H9 (cell line): ENCODE measurements at regions not wholly inside any gene's neighbourhood (a gene's known extent, or its start where the extent isn't known, plus 50 kb on each side); places are given as distances from the start of the nearest gene placed in this dataset.

Experiments
- DNase-seq: peaks from one replicate; pipeline ENCODE4 v3.0.0-alpha.2; 2017
- H2AFZ ChIP-seq: one replicate; pipeline ENCODE4 v1.6.1; 2013; ENCODE audit warnings: mild to moderate bottlenecking, low read length, control low read depth, moderate library complexity
- H2AK5ac ChIP-seq: 2 replicates; pipeline ENCODE4 v1.6.1; 2013; ENCODE audit warnings: low read length, control low read depth, mixed read lengths; ENCODE audit not compliant: insufficient read length
- H2BK120ac ChIP-seq: one replicate; pipeline ENCODE4 v1.6.1; 2013; ENCODE audit warnings: low read depth, mild to moderate bottlenecking, low read length, control low read depth, inconsistent platforms; ENCODE audit not compliant: poor library complexity, severe bottlenecking
- H2BK12ac ChIP-seq: 2 replicates; pipeline ENCODE4 v1.6.1; 2013; ENCODE audit warnings: low read length, control low read depth, mixed read lengths, low read depth; ENCODE audit not compliant: insufficient read length
- H2BK15ac ChIP-seq: 2 replicates; pipeline ENCODE4 v1.6.1; 2013; ENCODE audit warnings: low read depth, low read length, control low read depth
- H2BK20ac ChIP-seq: one replicate; pipeline ENCODE4 v1.6.1; 2013; ENCODE audit warnings: low read depth, mild to moderate bottlenecking, low read length, control low read depth, inconsistent platforms; ENCODE audit not compliant: poor library complexity, severe bottlenecking
- H2BK5ac ChIP-seq: 2 replicates; pipeline ENCODE4 v1.6.1; 2013; ENCODE audit warnings: low read length, control low read depth, mixed read lengths; ENCODE audit not compliant: insufficient read length
- H3K14ac ChIP-seq: 2 replicates; pipeline ENCODE4 v1.6.1; 2013; ENCODE audit warnings: low read length, control low read depth; ENCODE audit not compliant: insufficient read depth
- H3K18ac ChIP-seq: 2 replicates; pipeline ENCODE4 v1.6.1; 2013; ENCODE audit warnings: low read depth, mild to moderate bottlenecking, mixed read lengths, low read length, control low read depth; ENCODE audit not compliant: insufficient read length
- H3K23ac ChIP-seq: 2 replicates; pipeline ENCODE4 v1.6.1; 2013; ENCODE audit warnings: low read length, control low read depth, mixed read lengths, low read depth; ENCODE audit not compliant: insufficient read length
- H3K23me2 ChIP-seq: 2 replicates; pipeline ENCODE4 v1.6.1; 2013; ENCODE audit warnings: low read depth, mild to moderate bottlenecking, mixed read lengths, low read length, control low read depth; ENCODE audit not compliant: insufficient read length, poor library complexity, severe bottlenecking
- H3K27ac ChIP-seq: 2 replicates; pipeline ENCODE4 v1.5.1; 2013; ENCODE audit warnings: low read length, control low read depth, mixed read lengths, low read depth; ENCODE audit not compliant: insufficient read length
- H3K27me3 ChIP-seq: 2 replicates; pipeline ENCODE4 v1.6.1; 2013; ENCODE audit warnings: low read length, control low read depth, inconsistent platforms; ENCODE audit not compliant: insufficient read depth
- H3K4ac ChIP-seq: 2 replicates; pipeline ENCODE4 v1.6.1; 2013; ENCODE audit warnings: low read depth, mild to moderate bottlenecking, control low read depth, inconsistent platforms, low read length, moderate library complexity
- H3K4me1 ChIP-seq: 2 replicates; pipeline ENCODE4 v1.6.1; 2013; ENCODE audit warnings: low read length, control low read depth, inconsistent platforms; ENCODE audit not compliant: insufficient read depth
- H3K4me2 ChIP-seq: 2 replicates; pipeline ENCODE4 v1.6.1; 2013; ENCODE audit warnings: low read length, control low read depth, mixed read lengths; ENCODE audit not compliant: insufficient read length, insufficient read depth
- H3K56ac ChIP-seq: 2 replicates; pipeline ENCODE4 v1.6.1; 2013; ENCODE audit warnings: low read depth, mild to moderate bottlenecking, mixed read lengths, low read length, control low read depth; ENCODE audit not compliant: insufficient read length
- H3K79me1 ChIP-seq: 2 replicates; pipeline ENCODE4 v1.6.1; 2013; ENCODE audit warnings: low read depth, mild to moderate bottlenecking, moderate library complexity, low read length, control low read depth, inconsistent platforms; ENCODE audit not compliant: insufficient read depth, poor library complexity, severe bottlenecking
- H3K79me2 ChIP-seq: 2 replicates; pipeline ENCODE4 v1.6.1; 2013; ENCODE audit warnings: low read length, control low read depth, inconsistent platforms; ENCODE audit not compliant: insufficient read depth
- H3K9ac ChIP-seq: 2 replicates; pipeline ENCODE4 v1.6.1; 2013; ENCODE audit warnings: low read length, control low read depth, mixed read lengths; ENCODE audit not compliant: insufficient read length; ENCODE audit errors: extremely low read depth
- H3K9me3 ChIP-seq: one replicate; pipeline ENCODE4 v1.6.1; 2013; ENCODE audit warnings: low read depth, low read length, inconsistent platforms; ENCODE audit not compliant: control insufficient read depth
- H3T11ph ChIP-seq: one replicate; pipeline ENCODE4 v1.6.1; 2013; ENCODE audit warnings: mild to moderate bottlenecking, low read length, control low read depth, inconsistent platforms
- H4K20me1 ChIP-seq: one replicate; pipeline ENCODE4 v1.6.1; 2013; ENCODE audit not compliant: control insufficient read depth, insufficient read length, insufficient read depth
- H4K5ac ChIP-seq: 2 replicates; pipeline ENCODE4 v1.6.1; 2013; ENCODE audit warnings: low read depth, mild to moderate bottlenecking, mixed read lengths, low read length, control low read depth; ENCODE audit not compliant: insufficient read length
- H4K8ac ChIP-seq: replicated peaks from 2 replicates; pipeline ENCODE4 v1.6.1; 2013; ENCODE audit warnings: low read length, control low read depth, mixed read lengths, low read depth; ENCODE audit not compliant: insufficient read length
- H4K91ac ChIP-seq: 2 replicates; pipeline ENCODE4 v1.6.1; 2013; ENCODE audit warnings: low read depth, mild to moderate bottlenecking, moderate library complexity, mixed read lengths, low read length, control low read depth; ENCODE audit not compliant: insufficient read length
- H3K27ac Mint-ChIP-seq, 3 experiments: 2 replicates in 2 of 3; 3 replicates in 1 of 3; pipeline ENCODE4 v1.8.0; 2020 to 2021; ENCODE audit warnings: mixed read lengths in 3 of 3, mild to moderate bottlenecking in 1 of 3, moderate library complexity in 1 of 3
- H3K27me3 Mint-ChIP-seq: 2 replicates; pipeline ENCODE4 v1.8.0; 2021; ENCODE audit warnings: low read depth, mild to moderate bottlenecking, moderate library complexity, mixed read lengths
- H3K36me3 Mint-ChIP-seq, 3 experiments: 2 replicates in 2 of 3; 3 replicates in 1 of 3; pipeline ENCODE4 v1.8.0; 2020 to 2021; ENCODE audit warnings: low read depth in 3 of 3, mixed read lengths in 3 of 3; ENCODE audit not compliant: insufficient read depth in 1 of 3
- H3K4me1 Mint-ChIP-seq, 2 experiments: 2 replicates each; pipeline ENCODE4 v1.8.0; 2020; ENCODE audit warnings: mixed read lengths in 2 of 2
- H3K4me3 Mint-ChIP-seq, 2 experiments: 2 replicates in 1 of 2; 3 replicates in 1 of 2; pipeline ENCODE4 v1.8.0; 2020 to 2021; ENCODE audit warnings: mild to moderate bottlenecking in 2 of 2, mixed read lengths in 2 of 2, moderate library complexity in 1 of 2
- H3K9me3 Mint-ChIP-seq, 2 experiments: 2 replicates in 1 of 2; 3 replicates in 1 of 2; pipeline ENCODE4 v1.8.0; 2020; ENCODE audit warnings: mild to moderate bottlenecking in 2 of 2, mixed read lengths in 2 of 2, moderate library complexity in 1 of 2
- WGBS: extraction: QIAGEN DNeasy Blood & Tissue Kit; methylation state at CpG from one replicate; pipeline ENCODE4 v1.1.7; 2013; ENCODE audit warnings: missing lambda C conversion rate, low lambda C conversion rate, mixed read lengths; ENCODE audit not compliant: insufficient read length; ENCODE audit errors: extremely low coverage; 5-methylcytosine and 5-hydroxymethylcytosine counted together
- TF ChIP-seq, protein P1 (sequence below): fragments of 200-600 bp; sonication (generic); conservative IDR thresholded peaks from 3 replicates; pipeline ENCODE4 v1.8.0; 2021; ENCODE audit warnings: antibody characterized with exemption, mild to moderate bottlenecking

DNA sequence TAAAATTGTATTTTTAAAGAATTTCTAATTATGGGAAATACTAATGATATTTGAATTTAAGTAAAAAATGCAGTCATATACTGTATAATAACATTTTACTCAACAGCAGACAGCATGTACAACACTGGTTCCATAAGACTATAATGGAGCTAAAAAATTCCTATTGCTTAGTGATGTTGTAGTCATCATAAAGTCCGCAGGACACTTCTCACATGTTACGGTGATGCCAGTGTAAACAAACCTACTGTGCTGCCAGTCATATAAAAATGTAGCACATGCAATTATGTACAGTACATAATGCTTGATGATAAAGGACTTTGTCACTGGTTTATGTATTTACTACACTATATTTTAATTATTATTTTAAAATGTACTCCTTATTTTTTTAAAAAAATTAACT lies 629.3 kb downstream of the IPMK start:
- H2BK15ac ChIP-seq, result no peak overlapping the region
- no peaks in the 10 kb centered on the region for H3K23me2 ChIP-seq
- no peak overlapping the region for H3K27ac ChIP-seq
- H3K9ac ChIP-seq, result no peak overlapping the region
- H2BK20ac ChIP-seq, result no peak overlapping the region
- H3K27me3 ChIP-seq, result no peaks in the 10 kb centered on the region
- H3K4me1 Mint-ChIP-seq, result peaks cover 0 to 16% of the 10 kb centered on the region in 2 experiments; a peak in 3 of 4 replicates
- H4K91ac ChIP-seq, result no peak overlapping the region
- H3K4ac ChIP-seq, result no peak overlapping the region
- no peak overlapping the region for H3K14ac ChIP-seq
- H3K79me2 ChIP-seq, result no peaks in the 10 kb centered on the region
- no peak overlapping the region for H3K18ac ChIP-seq
- H2AFZ ChIP-seq, result no peak overlapping the region
- no peak for DNase-seq
- no peak overlapping the region for H4K5ac ChIP-seq
- H4K8ac ChIP-seq, result no peak overlapping the region
- no peak overlapping the region for H3T11ph ChIP-seq
- H2BK5ac ChIP-seq, result no peak overlapping the region
- no peak overlapping the region for H3K23ac ChIP-seq
- no peaks in the 10 kb centered on the region for H3K4me1 ChIP-seq
- H3K27me3 Mint-ChIP-seq, result no peaks in the 10 kb centered on the region
- no peaks in the 10 kb centered on the region for H3K9me3 ChIP-seq
- no peak overlapping the region for H2BK120ac ChIP-seq
- no peak overlapping the region for H3K27ac Mint-ChIP-seq
- H3K36me3 Mint-ChIP-seq, result peaks cover 0 to 1% (median 0%) of the 10 kb centered on the region in 3 experiments; a peak in 2 of 7 replicates
- no CpG with 5 or more reads among the region's 2 CpGs for WGBS
- no peak overlapping the region for H3K56ac ChIP-seq
- H3K4me2 ChIP-seq, result no peak overlapping the region
- no peak overlapping the region for H2AK5ac ChIP-seq
- H2BK12ac ChIP-seq, result no peak overlapping the region
- H4K20me1 ChIP-seq, result no peaks in the 10 kb centered on the region
- TF ChIP-seq, protein P1, sequence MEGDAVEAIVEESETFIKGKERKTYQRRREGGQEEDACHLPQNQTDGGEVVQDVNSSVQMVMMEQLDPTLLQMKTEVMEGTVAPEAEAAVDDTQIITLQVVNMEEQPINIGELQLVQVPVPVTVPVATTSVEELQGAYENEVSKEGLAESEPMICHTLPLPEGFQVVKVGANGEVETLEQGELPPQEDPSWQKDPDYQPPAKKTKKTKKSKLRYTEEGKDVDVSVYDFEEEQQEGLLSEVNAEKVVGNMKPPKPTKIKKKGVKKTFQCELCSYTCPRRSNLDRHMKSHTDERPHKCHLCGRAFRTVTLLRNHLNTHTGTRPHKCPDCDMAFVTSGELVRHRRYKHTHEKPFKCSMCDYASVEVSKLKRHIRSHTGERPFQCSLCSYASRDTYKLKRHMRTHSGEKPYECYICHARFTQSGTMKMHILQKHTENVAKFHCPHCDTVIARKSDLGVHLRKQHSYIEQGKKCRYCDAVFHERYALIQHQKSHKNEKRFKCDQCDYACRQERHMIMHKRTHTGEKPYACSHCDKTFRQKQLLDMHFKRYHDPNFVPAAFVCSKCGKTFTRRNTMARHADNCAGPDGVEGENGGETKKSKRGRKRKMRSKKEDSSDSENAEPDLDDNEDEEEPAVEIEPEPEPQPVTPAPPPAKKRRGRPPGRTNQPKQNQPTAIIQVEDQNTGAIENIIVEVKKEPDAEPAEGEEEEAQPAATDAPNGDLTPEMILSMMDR, result no peak
- no peaks in the 10 kb centered on the region for H3K9me3 Mint-ChIP-seq
- no peak overlapping the region for H3K4me3 Mint-ChIP-seq
- H3K79me1 ChIP-seq, result no peaks in the 10 kb centered on the region
